H7 (cell line): ENCODE measurements at regions not wholly inside any gene's neighbourhood (a gene's known extent, or its start where the extent isn't known, plus 50 kb on each side); places are given as distances from the start of the nearest gene placed in this dataset.
A peak's percentile ranks its signal among the peaks of the same experiment; 100 is the strongest.
"Not testable (repeated sequence)": the region's sequence is repeated elsewhere in the genome, so short reads cannot be mapped to it uniquely, and the experiment has no call there.

Experiments used
- DNase-seq: peaks from one replicate; pipeline ENCODE4 v3.0.0; 2012
- H3K27me3 ChIP-seq: 2 replicates; pipeline ENCODE4 v1.6.0; 2011; ENCODE audit warnings: mild to moderate bottlenecking, low read length; ENCODE audit not compliant: control insufficient read depth, insufficient read depth
- H3K36me3 ChIP-seq: replicated peaks from 2 replicates; pipeline ENCODE4 v1.5.1; 2011; ENCODE audit warnings: low read length; ENCODE audit not compliant: control insufficient read depth, insufficient read depth
- H3K4me3 ChIP-seq: 2 replicates; pipeline ENCODE4 v1.5.1; 2011; ENCODE audit warnings: low read depth, mild to moderate bottlenecking, control low read depth, low read length, moderate library complexity; ENCODE audit not compliant: insufficient read depth

DNA sequence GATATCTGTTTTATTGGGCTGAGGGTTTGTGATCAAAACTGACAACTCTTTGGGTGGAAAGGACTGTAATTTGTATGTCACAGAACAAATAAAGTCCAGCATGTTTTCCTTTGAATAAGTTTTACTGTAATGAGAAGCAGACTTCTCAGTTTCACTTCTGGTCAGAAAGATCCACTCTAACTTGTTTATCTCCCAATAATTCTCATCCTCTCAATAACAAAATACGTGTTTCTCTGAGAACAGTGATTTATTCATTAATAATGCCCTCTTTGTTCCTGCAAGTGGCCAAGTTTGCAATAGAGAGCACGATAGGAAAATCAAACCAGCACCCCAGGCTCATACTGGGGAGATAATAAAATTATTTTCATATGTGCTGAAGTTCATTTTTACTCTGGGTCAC, 190.6 kb downstream of the CNTN3 start:
- Histone ChIP-seq H3K36me3 (no peaks in the 10 kb centered on the region), H3K4me3 (no peak overlapping the region), H3K27me3 (no peaks in the 10 kb centered on the region)
- DNase-seq, result no peak

DNA sequence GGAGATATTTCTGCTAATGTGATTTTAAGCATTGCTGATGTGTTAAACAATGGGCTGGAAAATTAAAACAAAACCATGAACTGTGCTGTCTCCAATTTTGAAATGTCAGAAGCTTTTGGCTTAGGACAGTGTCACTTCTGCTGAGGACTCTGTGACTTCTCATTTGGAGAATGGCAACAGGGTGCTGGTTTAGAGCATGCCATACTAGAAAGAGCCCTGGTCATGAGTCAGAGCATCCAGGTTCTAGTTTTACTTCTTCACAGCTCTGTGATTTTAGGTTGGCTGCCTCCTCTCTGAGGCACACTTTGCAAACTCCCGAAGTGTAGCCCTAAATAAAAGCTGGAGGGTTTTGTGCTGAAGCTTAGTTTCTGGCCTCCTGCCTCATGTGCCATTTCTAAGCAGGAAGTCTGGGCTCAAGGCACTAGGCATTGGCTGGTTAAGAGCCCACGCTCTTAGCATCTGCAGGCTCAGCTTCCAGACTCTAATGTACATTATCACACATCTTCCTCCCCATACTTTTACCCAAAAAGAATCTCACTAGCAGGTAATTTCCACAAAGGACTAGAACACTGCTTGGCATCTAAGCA, 193.8 kb downstream of the CNTN3 start:
- Histone ChIP-seq H3K36me3 (no peaks in the 10 kb centered on the region), H3K27me3 (no peaks in the 10 kb centered on the region)
- DNase-seq, result no peak

DNA sequence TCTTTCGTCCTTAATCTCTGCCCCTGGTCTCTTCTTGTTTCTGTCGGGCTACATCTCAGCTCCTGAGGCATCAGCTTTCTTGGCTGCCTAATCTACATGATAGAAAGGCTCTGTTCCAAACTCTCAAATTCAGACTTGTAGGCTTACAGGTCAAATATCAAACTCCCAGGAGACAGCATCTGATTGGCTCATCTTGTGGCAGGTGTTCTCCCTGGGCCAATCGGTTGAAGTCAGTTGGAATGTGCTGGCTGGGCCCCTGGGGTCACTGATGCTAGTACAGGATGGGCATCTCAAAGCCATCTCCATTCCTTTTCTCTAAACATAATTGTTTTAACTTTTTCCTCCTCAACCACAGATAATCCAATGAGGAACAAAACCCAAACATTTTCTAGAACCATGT, 198.7 kb downstream of the CNTN3 start:
- DNase-seq, result peak; percentile 6
- Histone ChIP-seq H3K4me3 (no peak overlapping the region), H3K36me3 (no peaks in the 10 kb centered on the region), H3K27me3 (no peaks in the 10 kb centered on the region)

More for the DNA sequence above, 193.8 kb downstream of the CNTN3 start:
- no peak overlapping the region for H3K4me3 ChIP-seq

DNA sequence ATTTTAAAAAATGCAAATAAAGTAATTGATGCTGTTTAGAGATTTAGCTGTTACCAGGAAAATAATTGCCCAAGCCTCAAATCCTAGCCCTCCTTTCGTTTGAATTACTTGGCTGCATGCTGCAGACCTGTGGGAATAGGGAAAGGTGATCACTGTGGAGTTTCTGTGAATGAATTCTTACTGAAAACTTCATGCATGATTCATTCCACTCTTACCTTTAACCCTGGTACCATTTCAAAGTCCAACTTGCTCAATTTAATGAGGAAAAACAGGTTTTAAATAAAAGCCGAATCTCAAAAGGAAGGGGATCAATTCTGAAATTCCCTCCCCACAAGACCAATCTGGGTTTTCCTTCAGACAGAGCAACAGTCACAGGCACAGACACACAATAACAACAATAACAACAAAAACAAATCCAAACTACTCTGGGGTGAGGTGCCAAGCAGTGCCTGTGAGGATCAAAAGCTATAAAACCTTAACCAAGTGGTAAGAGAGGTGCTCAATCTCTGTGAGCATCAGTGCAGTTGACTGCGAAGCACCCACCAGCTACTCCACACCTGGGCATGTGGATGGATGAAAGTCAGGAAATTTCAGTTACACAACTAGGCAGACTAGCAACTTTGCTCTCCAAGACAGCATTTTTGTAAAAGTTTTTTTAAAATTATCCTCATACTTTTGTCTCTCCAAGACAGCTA, 200.8 kb downstream of the CNTN3 start:
- H3K4me3 ChIP-seq, result no peak overlapping the region
- no peaks in the 10 kb centered on the region for H3K27me3 ChIP-seq
- no peaks in the 10 kb centered on the region for H3K36me3 ChIP-seq
- DNase-seq, result no peak

DNA sequence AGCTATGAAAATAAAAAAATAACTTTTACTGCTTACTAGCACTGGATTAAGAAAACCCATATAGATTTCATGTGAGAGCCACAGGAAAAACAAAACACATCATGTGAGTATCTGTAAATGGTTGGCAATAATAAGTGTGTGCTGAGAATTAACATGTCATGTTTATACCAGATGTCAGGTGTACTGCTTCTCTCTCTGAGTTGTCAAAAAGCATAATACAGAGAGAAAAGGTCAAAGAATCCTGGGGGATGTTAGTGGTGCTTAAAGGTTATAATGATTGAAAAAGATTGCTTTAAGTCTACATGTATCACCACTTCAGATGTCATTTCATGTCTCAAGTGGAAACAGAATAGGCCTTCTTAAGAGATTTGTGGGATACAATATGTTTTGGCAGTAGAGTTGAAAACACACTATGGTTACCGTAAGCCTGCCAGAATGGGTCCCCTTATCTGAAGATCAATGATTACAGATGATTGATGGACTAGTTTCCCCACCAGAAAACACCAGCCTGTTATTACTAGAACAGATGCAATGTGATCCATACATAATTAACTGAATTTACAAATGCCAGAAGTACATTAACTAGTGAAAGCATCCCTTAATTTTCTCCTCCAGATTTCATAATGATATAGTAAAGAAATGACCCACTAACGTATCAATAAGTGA, 204.1 kb downstream of the CNTN3 start:
- DNase-seq, result no peak
- Histone ChIP-seq H3K27me3 (no peaks in the 10 kb centered on the region), H3K36me3 (no peaks in the 10 kb centered on the region), H3K4me3 (no peak overlapping the region)

DNA sequence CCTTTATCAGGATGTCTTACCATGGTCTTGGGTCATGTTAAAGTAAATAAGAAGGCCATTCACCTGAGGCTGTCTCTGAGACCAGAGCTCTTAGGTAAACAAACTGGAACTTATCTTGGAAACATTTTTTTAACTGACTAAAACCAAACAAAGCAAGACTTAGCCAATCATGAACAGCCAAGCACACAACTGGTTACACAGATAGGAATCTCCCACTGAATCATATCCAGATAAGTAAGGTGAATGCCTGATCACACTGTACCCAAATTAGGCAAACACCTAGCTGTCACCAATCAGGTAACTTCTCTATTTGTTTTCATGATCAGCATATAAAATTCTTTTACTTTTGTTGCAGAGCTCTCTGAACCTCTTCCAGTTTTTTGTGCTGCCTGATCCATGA, 205.4 kb downstream of the CNTN3 start:
- H3K27me3 ChIP-seq, result no peaks in the 10 kb centered on the region
- DNase-seq, result no peak
- no peak overlapping the region for H3K4me3 ChIP-seq
- H3K36me3 ChIP-seq, result no peaks in the 10 kb centered on the region

DNA sequence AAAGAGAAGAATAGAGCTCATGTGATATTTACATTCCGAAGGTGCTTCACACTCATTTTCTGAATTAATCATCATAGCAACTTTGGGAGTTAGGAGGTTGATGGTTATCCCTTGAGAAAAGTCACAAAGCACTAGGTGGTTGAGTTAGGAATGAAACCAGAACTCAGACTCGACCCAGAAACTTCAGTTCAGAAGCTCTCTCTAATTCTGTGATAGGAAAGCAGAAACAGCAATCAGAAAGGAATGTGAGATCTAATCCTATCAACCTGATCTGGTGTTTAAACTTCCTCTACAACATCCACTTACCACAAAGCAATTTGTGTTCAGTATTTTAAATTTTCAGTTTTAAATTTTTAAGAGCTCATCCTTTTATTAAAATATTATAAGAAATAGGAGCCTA, 211.2 kb downstream of the CNTN3 start:
- Histone ChIP-seq H3K36me3 (no peaks in the 10 kb centered on the region), H3K27me3 (no peaks in the 10 kb centered on the region), H3K4me3 (no peak overlapping the region)
- no peak for DNase-seq

DNA sequence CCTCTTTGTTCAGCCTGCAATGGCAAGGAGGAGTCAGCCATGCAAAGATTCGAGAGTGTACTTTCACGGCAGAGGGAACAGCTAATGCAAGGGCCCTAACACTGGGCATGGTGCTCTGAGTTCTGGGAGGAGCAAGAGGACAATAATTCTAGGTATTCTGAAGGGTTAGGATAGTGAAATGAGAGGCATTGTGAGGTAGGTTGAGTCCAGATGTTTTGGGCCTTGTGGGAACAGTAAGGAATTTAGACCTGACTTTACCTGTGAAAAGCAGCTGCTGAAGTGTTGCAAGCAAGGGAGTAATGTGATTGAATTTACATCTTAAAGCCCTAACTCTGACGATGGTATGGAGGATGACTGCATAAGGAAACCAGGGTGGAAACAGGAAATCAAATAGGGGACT, 211.6 kb downstream of the CNTN3 start:
- DNase-seq, result peak; percentile 2
- no peak overlapping the region for H3K4me3 ChIP-seq

DNA sequence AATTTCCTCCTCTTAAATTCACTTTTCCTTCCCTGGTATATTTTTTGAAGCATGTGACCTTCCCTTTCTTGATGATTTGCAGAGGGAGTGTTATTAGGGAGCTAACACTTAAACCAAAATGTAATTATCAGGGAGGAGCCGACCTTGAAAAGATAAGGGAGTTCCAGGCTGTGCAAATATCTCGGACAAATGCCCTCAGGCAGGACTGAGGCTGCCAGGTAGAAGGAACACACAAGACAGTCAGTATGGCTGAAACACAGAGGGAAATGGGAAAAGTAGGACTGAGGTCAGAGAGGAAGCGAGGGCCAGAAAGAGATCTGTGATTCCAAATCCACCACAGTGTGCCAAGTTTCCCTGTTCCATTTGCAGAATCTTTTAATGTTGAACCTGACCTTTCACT, 221.0 kb downstream of the CNTN3 start:
- Histone ChIP-seq H3K36me3 (no peaks in the 10 kb centered on the region), H3K4me3 (no peak overlapping the region), H3K27me3 (no peaks in the 10 kb centered on the region)
- no peak for DNase-seq

More for the DNA sequence above, 211.6 kb downstream of the CNTN3 start:
- H3K36me3 ChIP-seq, result no peaks in the 10 kb centered on the region
- H3K27me3 ChIP-seq, result no peaks in the 10 kb centered on the region

DNA sequence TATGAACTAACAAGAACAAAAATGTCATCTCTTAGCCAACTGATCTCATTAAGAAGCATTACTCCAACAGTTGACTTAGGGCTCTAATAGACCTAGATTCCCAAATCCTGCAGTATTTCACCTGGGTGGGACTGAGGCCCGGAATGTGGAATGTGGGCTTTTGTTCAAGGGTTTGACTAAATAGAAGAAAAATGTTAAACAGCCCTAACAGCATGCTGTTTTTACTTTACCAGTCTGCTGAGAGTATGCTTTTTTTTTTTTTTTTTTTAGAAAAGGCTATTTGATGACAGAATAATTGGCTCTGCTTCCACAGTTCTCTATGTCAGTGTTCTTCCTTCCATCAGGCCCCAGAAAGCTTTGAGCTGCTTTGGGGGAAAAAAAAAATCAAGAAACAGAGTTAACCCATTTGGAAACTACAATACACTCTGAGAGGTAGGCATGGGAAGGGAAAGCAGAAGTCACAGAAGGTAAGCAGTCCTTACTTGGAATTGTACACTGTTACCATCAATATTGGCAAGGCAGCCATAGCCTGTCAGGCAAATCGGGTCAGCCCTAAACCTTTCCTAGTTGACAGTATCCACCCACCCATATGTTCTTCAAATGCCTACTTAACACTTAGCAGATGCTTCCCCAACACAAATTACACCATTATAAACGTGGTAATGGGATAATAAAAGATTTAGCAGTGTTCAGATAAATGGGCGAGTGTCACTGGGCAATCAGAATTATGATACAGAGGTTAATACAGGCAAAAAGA, 224.2 kb downstream of the CNTN3 start:
- H3K4me3 ChIP-seq, result no peak overlapping the region
- no peaks in the 10 kb centered on the region for H3K27me3 ChIP-seq
- H3K36me3 ChIP-seq, result no peaks in the 10 kb centered on the region
- peak; percentile 1 for DNase-seq

DNA sequence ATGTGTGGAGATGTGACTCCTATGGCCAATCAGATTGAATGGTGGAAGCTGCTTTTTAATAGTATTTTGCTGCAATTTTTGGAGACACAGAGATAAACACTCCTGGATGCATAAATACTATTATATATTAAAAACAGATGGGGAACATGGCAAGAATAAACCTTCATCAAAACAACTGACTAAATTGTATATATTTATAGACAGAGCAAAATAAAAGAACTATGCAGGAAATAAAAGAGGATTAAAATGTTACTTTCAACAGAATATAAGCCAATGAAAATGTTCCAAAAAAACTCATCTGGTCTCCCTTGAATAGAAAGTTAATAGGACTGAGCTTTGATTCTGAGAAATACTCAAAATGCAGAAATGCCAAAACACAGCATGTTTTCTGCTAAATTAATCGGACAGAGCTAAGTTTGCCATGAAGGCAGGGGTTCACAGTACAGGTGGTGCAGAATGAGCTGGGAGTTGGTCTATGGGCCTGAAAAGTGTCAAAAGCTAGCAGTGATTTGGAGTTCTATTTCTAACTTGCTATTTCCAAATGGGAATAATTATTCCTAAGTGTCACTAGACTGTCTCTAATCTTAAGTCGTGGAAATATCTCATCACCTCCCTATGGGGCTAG, 227.2 kb downstream of the CNTN3 start:
- Histone ChIP-seq H3K27me3 (no peaks in the 10 kb centered on the region), H3K36me3 (no peaks in the 10 kb centered on the region), H3K4me3 (no peak overlapping the region)
- no peak for DNase-seq

DNA sequence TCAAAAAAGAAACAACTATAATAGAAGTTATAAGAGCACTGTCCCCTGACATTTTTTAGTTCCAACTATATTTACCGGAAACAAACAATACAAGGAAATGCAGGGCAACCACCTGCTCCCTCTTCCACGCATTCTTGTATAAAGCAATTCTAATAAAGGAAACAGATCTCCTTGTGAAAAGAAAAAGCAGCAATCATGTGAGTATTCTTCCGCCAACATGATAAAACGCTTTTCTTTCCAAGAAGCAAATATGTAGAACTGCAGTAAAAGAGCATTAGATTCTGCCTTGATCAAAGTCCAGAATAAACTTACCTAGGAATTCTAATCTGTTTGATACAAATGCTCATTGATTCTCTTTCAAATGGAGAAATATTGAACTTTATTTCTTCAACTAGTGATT, 230.3 kb downstream of the CNTN3 start:
- no peaks in the 10 kb centered on the region for H3K27me3 ChIP-seq
- no peak overlapping the region for H3K4me3 ChIP-seq
- no peaks in the 10 kb centered on the region for H3K36me3 ChIP-seq
- no peak for DNase-seq

DNA sequence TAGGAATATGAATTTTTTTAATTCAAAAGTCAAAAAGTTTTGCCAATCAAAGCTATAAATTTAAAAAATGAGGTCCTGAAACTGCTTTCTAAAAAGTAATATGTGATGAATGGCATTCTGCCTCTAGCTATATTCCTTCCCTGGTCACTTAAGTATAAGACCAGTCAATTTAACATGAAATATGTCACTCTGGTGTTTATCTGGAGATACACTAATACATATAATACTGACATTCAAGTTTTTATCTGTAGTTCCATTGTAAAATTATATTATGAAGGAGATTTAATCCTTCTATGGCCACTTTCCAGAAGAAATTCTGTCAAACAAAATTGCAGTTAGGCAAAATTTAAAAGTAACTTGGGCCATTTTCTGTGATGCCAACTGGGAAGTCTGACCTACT, 236.8 kb downstream of the CNTN3 start:
- Histone ChIP-seq H3K36me3 (no peaks in the 10 kb centered on the region), H3K4me3 (no peak overlapping the region)
- DNase-seq, result no peak

DNA sequence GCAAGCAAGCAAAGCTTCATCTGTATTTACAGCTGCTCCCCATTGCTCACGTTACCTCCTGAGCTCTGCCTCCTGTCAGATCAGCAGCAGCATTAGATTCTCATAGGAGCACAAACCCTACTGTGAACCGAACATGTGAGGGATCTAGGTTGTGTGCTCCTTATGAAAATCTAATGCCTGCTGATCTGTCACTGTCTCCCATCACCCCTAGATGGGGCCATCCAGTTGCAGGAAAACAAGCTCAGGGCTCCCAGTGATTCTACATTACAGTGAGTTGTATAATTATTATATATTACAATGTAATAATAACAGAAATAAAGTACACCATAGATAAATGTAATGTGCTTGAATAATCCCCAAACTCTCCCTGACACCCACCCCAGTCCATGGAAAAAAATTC, 238.1 kb downstream of the CNTN3 start:
- H3K36me3 ChIP-seq, DNase-seq, H3K4me3 ChIP-seq, H3K27me3 ChIP-seq: not testable (repeated sequence)

More for the DNA sequence above, 236.8 kb downstream of the CNTN3 start:
- H3K27me3 ChIP-seq, result no peaks in the 10 kb centered on the region
